ENCODE measurements at regions not wholly inside any gene's neighbourhood (a gene's known extent, or its start where the extent isn't known, plus 50 kb on each side); places are given as distances from the start of the nearest gene placed in this dataset.

DNA sequence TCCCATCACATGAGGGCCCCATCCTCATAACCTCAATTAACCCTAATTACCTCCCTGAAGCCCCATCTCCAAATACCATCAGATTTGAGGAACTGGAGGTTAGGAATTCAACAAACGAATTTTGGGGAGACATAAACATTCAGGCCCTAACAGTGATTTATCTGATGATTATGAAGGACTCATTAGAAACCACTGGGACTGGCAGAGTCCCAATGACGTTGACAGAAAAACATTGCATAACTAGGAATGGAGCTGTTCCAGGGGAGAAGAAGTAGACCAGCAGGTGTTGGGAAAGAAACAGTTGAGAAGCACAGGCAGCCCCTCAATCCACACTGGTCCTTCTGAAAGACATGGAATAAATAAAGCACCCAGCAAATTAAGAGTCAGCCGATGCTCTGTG is 282.0 kb downstream of the MAP2K4 start:
- Mint-ChIP-seq H3K4me1 (ENCODE audit: low read depth) (no peaks in the 10 kb centered on the region), H3K27ac (no peak overlapping the region), H3K36me3 (no peaks in the 10 kb centered on the region), H3K4me3 (no peak overlapping the region), H3K9me3 (no peaks in the 10 kb centered on the region), H3K27me3 (no peaks in the 10 kb centered on the region)
- DNase-seq, result no peak
- intact Hi-C loops (cut with micrococcal nuclease), result no loop called here
- CTCF ChIA-PET, result no interaction called here
- POLR2A ChIA-PET, result no interaction called here

DNA sequence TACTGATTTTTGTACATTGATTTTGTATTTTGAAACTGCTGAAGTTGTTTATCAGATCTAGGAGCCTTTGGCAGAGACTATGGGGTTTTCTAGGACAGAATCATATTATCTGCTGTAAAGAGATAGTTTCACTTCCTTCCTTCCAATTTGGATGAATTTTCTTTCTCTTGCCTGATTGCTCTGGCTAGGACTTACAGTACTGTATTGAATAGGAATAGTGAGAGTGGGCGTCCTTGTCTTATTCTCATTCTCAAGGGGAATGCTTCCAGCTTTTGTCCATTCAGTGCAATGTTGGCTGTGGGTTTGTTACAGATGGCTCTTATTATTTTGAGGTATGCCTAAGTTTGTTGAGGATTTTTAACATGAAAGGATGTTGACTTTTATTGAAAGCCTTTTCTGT is 290.1 kb downstream of the MAP2K4 start:
- ChIA-PET CTCF (no interaction called here), POLR2A (no interaction called here)
- no peaks in the 10 kb centered on the region for H3K4me1 Mint-ChIP-seq (ENCODE audit: low read depth)
- no peak overlapping the region for H3K27ac Mint-ChIP-seq
- H3K36me3 Mint-ChIP-seq, result no peaks in the 10 kb centered on the region
- no peak overlapping the region for H3K4me3 Mint-ChIP-seq
- H3K27me3 Mint-ChIP-seq, result no peaks in the 10 kb centered on the region
- peaks cover 29% of the 10 kb centered on the region for H3K9me3 Mint-ChIP-seq
- intact Hi-C loops (cut with micrococcal nuclease), result no loop called here
- DNase-seq, result no peak

DNA sequence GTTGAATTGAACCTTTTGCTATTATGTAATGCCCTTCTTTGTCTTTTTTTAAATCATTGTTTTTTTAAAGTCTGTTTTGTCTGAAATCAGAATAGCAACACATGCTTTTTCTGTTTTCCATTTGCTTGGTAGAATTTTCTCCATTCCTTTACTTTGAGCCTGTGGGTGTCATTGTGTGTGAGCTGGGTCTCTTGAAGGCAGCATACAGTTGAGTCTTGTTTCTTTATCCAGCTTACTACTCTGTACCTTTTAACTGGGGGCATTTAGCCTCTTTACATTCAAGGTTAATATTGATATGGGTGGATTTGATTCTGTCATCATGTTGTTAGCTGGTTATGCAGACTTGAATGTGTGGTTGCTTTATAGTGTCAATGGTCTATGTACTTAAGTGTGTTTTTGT is 292.0 kb downstream of the MAP2K4 start:
- Mint-ChIP-seq H3K36me3 (no peaks in the 10 kb centered on the region), H3K9me3 (peaks cover 29% of the 10 kb centered on the region), H3K4me3 (no peak overlapping the region), H3K4me1 (ENCODE audit: low read depth) (no peaks in the 10 kb centered on the region), H3K27me3 (no peaks in the 10 kb centered on the region), H3K27ac (no peak overlapping the region)
- CTCF ChIA-PET, result no interaction called here
- POLR2A ChIA-PET, result no interaction called here
- intact Hi-C loops (cut with micrococcal nuclease), result no loop called here
- no peak for DNase-seq

DNA sequence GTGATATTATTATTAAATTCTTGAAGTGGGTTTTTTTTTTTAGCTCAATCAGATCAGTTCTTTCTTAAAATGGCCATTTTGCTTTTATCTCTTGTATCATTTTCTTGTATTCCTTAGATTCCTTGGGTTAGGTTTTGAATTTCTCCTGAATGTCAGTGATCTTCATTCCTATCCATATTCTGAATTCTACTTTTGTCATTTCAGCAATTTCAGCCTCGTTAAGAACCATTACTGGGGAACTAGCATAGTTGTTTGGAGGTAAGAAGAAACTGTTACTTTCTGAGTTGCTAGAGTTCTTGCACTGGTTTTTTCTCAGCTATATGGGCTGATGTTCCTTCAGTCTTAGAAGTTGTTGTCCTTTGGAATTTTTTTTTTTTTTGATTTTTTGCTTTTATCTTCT is 293.1 kb downstream of the MAP2K4 start:
- no peaks in the 10 kb centered on the region for H3K4me1 Mint-ChIP-seq (ENCODE audit: low read depth)
- H3K4me3 Mint-ChIP-seq, result no peak overlapping the region
- intact Hi-C loops (cut with micrococcal nuclease), result no loop called here
- ChIA-PET CTCF (no interaction called here), POLR2A (no interaction called here)
- peaks cover 29% of the 10 kb centered on the region for H3K9me3 Mint-ChIP-seq
- H3K36me3 Mint-ChIP-seq, result no peaks in the 10 kb centered on the region
- DNase-seq, result no peak
- H3K27me3 Mint-ChIP-seq, result no peaks in the 10 kb centered on the region
- no peak overlapping the region for H3K27ac Mint-ChIP-seq

DNA sequence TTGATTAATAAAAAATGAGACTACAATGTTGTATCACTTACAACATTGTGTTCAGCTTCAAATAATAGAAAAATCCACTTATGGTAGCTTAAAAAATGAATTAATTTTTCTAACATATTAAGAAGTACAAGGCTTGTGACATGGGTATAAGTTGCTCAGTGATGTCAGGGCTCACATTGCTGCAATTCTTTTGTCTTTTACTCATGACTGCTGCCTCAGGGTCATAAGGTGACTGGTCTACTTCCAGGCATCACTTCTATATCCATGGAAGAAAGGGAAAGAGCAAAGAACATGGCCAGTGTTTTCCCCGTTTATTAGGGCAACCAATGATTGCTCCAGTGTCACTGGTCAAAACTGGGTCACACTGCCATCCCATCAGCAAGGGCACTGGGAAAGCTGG is 295.3 kb downstream of the MAP2K4 start:
- Mint-ChIP-seq H3K4me3 (no peak overlapping the region), H3K9me3 (peaks cover 24% of the 10 kb centered on the region), H3K27me3 (no peaks in the 10 kb centered on the region), H3K36me3 (no peaks in the 10 kb centered on the region), H3K27ac (no peak overlapping the region), H3K4me1 (ENCODE audit: low read depth) (no peaks in the 10 kb centered on the region)
- ChIA-PET POLR2A (no interaction called here), CTCF (no interaction called here)
- intact Hi-C loops (cut with micrococcal nuclease), result no loop called here
- no peak for DNase-seq

DNA sequence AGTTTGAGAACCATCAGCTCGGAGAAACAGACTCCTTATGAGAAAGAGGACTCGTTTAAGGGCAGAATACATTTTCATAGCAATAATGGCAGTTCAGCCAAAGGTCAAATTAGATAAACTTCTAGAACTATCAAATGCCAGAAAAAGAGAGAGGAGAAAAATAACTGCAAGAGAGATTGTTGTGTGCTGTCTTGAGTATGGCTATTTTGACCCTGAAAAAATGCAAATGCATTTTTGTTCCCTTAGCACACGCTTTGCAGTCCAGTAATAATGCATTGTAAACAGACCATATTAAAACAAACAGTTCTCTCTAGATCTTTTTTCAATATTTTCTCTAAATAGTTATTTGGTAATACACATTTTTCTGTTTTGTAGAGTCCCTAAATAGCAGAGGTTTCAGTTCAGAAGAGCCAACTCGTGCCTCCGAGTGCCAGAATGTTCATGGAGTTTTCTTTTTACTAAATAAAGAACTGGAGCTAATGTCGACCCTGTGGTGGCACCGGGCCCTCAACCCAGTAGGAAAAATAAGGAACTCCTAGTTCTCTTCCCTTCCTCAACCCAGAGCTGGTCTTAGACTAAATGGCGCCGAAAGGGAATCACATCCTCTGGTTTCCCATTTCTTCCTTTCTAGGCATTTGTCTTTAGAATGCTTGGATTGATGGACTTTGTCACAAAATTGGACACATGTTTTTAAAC is 298.0 kb downstream of the MAP2K4 start:
- no peak overlapping the region for H3K27ac Mint-ChIP-seq
- intact Hi-C loops (cut with micrococcal nuclease), result no loop called here
- peaks cover 12% of the 10 kb centered on the region for H3K9me3 Mint-ChIP-seq
- CTCF ChIA-PET, result no interaction called here
- H3K27me3 Mint-ChIP-seq, result no peaks in the 10 kb centered on the region
- H3K4me1 Mint-ChIP-seq (ENCODE audit: low read depth), result no peaks in the 10 kb centered on the region
- H3K4me3 Mint-ChIP-seq, result no peak overlapping the region
- POLR2A ChIA-PET, result no interaction called here
- no peak for DNase-seq
- H3K36me3 Mint-ChIP-seq, result no peaks in the 10 kb centered on the region

DNA sequence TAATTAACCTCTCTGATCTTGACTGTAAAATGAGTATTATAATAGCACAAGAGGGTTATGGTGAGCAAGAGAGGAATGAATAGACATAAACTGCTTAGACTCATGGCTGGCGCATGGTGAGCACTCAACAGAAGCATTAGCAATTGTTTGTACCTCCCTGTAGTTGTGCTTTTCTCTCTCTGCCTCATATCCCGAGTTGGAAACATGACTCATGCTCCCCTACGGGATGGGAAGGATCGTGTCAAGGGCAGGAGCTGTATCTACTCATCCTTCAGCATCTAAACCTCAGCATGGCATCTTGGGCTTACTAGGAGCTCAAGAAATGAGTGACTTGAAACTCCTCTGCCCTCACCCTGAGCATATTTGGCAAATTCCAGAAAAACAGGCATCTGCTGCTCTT is 299.6 kb downstream of the MAP2K4 start:
- intact Hi-C loops (cut with micrococcal nuclease), result no loop called here
- H3K27me3 Mint-ChIP-seq, result no peaks in the 10 kb centered on the region
- no peak overlapping the region for H3K27ac Mint-ChIP-seq
- no peaks in the 10 kb centered on the region for H3K36me3 Mint-ChIP-seq
- POLR2A ChIA-PET, result no interaction called here
- CTCF ChIA-PET, result no interaction called here
- H3K4me1 Mint-ChIP-seq (ENCODE audit: low read depth), result no peaks in the 10 kb centered on the region
- no peak overlapping the region for H3K4me3 Mint-ChIP-seq
- peaks cover 11% of the 10 kb centered on the region for H3K9me3 Mint-ChIP-seq
- DNase-seq, result no peak

DNA sequence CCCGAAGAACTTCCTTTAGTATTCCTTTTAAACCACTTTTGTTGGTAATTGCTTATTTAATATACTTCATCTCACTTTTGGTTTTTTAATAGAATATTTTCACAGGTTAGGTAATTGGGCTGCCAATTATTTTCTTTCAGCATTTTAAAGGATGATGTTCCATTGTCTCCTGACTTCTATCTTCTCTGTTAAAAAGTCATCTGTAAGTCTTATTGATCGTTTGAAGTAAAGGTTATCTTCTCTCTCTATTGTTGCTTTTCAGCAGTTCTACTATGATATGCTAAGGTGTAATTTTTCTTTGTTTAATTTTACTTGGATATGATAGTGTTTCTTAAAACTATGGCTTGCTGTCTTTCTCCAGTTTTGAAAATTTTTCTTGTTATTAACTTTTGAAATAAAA is 307.5 kb downstream of the MAP2K4 start:
- ChIA-PET CTCF (no interaction called here), POLR2A (no interaction called here)
- no peaks in the 10 kb centered on the region for H3K4me1 Mint-ChIP-seq (ENCODE audit: low read depth)
- no peak overlapping the region for H3K4me3 Mint-ChIP-seq
- no peak overlapping the region for H3K27ac Mint-ChIP-seq
- intact Hi-C loops (cut with micrococcal nuclease), result no loop called here
- H3K27me3 Mint-ChIP-seq, result no peaks in the 10 kb centered on the region
- no peak for DNase-seq
- H3K9me3 Mint-ChIP-seq, result peaks cover 39% of the 10 kb centered on the region
- H3K36me3 Mint-ChIP-seq, result no peaks in the 10 kb centered on the region

DNA sequence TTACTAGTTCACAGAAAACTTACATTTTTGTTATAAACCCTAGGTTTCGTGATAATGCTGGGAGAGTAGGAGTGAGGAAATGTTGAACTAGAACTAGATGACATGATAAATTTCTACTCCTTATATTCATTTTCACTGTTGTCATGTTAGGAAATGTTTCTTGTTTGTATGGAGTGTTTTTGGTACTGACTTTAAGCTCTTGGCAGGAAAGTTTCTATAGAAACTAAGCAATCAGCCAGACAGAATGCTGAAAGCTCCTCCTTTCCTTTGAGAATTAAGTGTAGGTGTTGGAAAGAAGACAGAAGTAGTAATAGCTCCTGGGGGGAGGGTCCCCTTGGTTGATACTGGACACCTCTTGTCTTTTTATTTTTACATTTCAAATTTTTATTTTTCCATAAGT is 309.8 kb downstream of the MAP2K4 start:
- H3K9me3 Mint-ChIP-seq, result peaks cover 39% of the 10 kb centered on the region
- DNase-seq, result no peak
- ChIA-PET CTCF (no interaction called here), POLR2A (no interaction called here)
- H3K27me3 Mint-ChIP-seq, result no peaks in the 10 kb centered on the region
- intact Hi-C loops (cut with micrococcal nuclease), result no loop called here
- no peaks in the 10 kb centered on the region for H3K36me3 Mint-ChIP-seq
- H3K27ac Mint-ChIP-seq, result no peak overlapping the region
- no peak overlapping the region for H3K4me3 Mint-ChIP-seq
- H3K4me1 Mint-ChIP-seq (ENCODE audit: low read depth), result no peaks in the 10 kb centered on the region

DNA sequence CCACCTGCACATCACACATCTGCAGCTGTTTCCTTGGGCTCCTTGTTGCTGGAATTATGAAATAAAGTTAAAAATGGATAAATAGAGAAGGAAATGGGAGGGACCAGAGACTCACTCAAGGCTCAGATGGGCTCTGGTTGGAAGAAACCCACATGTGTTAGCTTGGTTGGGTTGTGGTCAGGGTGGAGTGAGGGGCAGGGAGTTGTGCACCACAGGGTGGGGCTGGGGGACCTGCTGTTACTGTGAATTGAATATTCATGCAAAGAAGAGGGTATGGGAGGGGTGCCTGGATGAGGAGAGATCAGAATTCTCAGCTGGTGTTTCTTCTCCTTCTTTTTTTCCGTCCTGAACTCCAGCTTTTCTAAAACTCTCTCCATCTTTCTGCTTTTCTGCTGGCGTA is 320.7 kb downstream of the MAP2K4 start:
- ChIA-PET CTCF (no interaction called here), POLR2A (no interaction called here)
- Mint-ChIP-seq H3K9me3 (no peaks in the 10 kb centered on the region), H3K27me3 (no peaks in the 10 kb centered on the region), H3K4me3 (no peak overlapping the region), H3K36me3 (no peaks in the 10 kb centered on the region), H3K27ac (no peak overlapping the region), H3K4me1 (ENCODE audit: low read depth) (no peaks in the 10 kb centered on the region)
- DNase-seq, result no peak
- intact Hi-C loops (cut with micrococcal nuclease), result no loop called here

DNA sequence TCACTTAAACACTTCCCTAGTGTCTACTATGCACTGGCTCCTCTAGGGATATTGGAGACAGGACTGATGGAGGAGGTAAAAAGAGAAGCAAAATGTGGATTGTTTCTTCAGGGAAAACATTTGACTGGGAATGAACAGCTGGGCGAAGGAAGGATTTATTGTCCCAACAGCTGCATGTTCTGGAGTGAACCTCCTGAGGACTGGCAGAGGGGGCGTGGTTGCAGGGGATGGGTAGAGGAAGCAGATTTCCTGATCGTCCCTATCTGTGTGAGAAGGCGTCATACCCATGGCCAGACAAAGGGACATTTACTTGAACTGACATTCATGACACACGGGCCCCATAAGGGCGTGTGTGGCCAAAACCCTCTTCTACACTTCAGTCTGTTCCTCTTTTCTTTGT is 321.5 kb downstream of the MAP2K4 start:
- CTCF ChIA-PET, result no interaction called here
- POLR2A ChIA-PET, result no interaction called here
- Mint-ChIP-seq H3K4me3 (no peak overlapping the region), H3K27me3 (no peaks in the 10 kb centered on the region), H3K4me1 (ENCODE audit: low read depth) (no peaks in the 10 kb centered on the region), H3K27ac (no peak overlapping the region), H3K9me3 (no peaks in the 10 kb centered on the region), H3K36me3 (no peaks in the 10 kb centered on the region)
- intact Hi-C loops (cut with micrococcal nuclease), result no loop called here
- no peak for DNase-seq

DNA sequence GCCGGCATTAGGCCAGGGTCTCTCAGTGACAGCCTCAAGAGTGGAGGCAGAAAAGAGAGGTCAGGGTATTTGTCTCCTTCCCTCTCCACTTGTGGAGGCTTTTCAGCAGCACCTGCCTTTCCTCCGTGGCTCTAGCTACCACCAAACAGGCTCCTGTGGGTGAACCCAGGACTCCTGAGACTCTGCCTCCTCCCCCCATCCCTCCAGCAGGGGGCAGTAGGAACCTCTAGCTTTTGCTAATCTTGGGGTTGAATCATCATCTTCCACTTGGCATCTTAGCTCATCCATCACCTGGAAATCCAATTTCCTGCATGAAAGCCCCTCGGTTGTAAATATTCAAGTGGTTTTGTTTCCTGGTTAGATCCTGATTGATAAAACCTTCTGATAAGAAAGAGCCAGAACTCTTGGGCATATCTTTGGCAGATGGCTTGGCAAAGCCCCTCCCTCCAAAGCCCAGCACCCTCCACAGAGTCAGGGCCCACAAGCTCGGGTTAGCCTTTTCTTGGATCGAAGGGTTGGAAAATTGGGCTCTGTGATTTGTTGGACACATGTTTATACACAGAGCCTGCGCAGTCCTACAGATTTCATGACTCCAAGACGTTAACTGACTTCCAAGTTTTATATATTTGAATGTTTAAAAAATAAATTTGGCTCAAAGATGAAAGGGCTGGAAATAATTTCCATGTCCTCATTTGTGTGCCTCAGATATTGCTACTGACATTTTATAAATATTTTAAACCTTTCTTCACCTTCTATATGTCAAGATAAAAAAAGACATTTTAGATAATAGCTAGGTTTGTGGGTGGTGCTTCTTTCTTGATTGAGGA is 322.1 kb downstream of the MAP2K4 start:
- Mint-ChIP-seq H3K36me3 (no peaks in the 10 kb centered on the region), H3K27ac (no peak overlapping the region), H3K4me3 (no peak overlapping the region), H3K4me1 (ENCODE audit: low read depth) (no peaks in the 10 kb centered on the region), H3K27me3 (no peaks in the 10 kb centered on the region), H3K9me3 (no peaks in the 10 kb centered on the region)
- POLR2A ChIA-PET, result no interaction called here
- CTCF ChIA-PET, result no interaction called here
- intact Hi-C loops (cut with micrococcal nuclease), result no loop called here
- peak; percentile 18 for DNase-seq

DNA sequence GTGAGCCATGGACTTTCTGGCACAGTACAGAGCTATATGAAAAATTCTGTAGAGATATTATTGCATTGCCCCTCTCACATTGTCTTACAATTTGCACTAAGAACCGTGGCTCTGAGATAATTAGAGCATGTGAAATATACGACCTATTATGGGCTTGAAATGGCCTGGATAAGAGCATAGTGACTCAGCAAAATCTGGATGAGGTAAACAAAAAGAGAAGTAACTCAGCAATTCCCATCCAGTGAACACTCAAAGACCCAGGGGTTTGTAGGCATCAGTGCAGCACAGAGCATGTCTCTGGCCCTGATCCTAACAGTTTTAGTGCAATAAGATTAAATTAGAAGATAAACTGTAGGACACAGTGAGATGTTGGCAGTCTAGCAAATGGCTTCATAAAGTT is 317.2 kb upstream of the MYOCD start:
- Mint-ChIP-seq H3K4me1 (ENCODE audit: low read depth) (no peaks in the 10 kb centered on the region), H3K36me3 (no peaks in the 10 kb centered on the region), H3K27ac (no peak overlapping the region), H3K27me3 (no peaks in the 10 kb centered on the region), H3K4me3 (no peak overlapping the region), H3K9me3 (no peaks in the 10 kb centered on the region)
- DNase-seq, result no peak
- POLR2A ChIA-PET, result no interaction called here
- intact Hi-C loops (cut with micrococcal nuclease), result no loop called here
- CTCF ChIA-PET, result no interaction called here

Measured in activated CD4-positive, alpha-beta memory T cell treated with anti-CD3 and anti-CD28 coated beads for 36 hours (primary cell).